Right hindlimb (tissue), 1 donor: ENCODE measurements at regions not wholly inside any gene's neighbourhood (a gene's known extent, or its start where the extent isn't known, plus 50 kb on each side); places are given as distances from the start of the nearest gene placed in this dataset.
"Not testable (repeated sequence)": the region's sequence is repeated elsewhere in the genome, so short reads cannot be mapped to it uniquely, and the experiment has no call there.

Experiments
- DNase-seq: peaks from one replicate; pipeline ENCODE4 v3.0.0-alpha.2; 2018

DNA sequence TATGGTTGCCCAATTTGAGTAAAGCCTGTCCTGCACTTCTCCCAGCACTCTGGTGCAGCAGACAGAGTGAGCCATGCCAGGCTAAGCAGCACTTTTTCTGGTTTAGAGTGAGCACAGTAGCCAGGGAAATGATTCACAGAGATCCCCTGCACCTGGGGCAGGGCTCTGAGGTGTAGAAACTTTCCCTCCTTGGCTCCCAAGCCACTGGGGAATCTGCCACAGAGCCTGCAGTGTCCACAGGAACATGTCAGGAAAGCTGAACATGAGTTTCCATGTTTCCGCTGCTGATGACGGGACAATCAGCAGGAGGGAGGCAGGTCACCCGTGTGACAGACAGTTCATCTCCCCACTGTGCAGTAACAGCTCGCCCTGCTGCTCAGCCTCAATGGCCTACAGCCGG lies 429.9 kb upstream of the B3GAT1 start:
- no peak for DNase-seq

DNA sequence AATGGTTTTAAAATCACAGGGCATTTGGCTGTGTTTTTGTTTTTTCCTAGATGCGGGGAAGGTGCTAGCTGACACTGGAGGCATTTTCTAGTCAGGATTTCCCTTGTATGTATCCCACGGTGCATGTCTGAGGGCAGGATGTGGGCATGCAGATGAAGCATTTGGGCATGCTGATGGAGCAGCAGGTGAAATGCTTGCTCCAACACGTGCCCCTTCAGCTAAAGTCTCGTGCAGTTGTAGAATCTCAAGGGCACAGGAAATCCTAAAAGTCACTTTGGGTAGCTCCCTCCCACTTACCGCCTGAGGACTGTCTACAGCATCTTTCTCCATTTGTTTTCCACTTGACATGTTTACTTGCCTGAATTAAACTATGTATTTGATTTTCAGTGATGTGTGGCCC lies 429.4 kb upstream of the B3GAT1 start:
- no peak for DNase-seq

DNA sequence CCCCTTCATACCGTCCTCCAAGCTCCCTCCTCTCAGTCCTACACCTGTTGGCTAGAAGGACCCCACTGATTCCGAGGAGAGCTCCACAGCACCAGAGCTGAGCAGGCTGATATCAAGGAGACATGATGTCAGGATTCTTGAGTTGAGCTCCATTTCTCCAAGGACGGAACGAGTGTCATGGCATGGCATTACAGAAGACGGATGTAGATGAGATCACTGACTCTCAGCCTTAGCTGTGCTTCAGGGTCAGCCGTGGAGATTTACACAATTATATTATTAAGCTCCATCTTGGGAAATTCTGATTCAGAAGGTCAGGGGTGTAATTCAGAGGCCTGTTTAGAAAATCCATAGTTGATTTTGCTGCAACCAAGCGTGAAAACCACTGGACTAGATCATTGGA lies 428.9 kb upstream of the B3GAT1 start:
- no peak for DNase-seq

DNA sequence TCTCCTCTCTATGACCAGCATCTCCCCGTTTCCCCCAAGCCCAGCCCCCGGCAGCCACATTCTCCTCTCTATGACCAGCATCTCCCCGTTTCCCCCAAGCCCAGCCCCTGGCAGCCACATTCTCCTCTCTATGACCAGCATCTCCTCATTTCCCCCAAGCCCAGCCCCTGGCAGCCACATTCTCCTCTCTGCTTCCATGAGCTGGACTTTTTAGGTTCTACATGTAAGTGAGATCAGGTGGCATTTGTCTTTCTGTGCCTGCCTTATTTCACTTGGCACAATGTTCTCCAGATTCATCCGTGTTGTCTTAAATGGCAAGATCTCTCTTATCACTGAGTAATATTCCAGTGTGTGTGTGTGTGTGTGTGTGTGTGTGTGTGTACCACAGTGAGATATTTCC lies 428.1 kb upstream of the B3GAT1 start:
- not testable (repeated sequence) for DNase-seq

DNA sequence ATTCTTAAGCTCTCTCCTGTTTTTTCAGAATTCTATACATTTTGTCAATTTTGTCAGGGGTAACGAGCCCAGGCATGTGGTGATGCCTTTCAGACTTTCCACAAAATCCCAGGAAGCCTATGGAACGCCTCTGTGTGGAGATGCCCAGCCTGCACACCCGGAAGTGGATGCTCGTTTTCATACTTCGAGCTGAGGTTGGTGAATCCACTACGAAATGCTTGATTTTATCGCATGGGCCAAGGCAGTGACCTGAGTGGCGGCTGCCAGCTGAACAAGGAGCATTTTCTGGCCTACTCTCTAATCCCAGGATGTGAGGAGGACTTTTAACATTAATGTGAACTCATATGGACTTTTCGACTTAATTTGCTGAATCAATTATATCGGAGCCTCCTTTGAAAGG lies 426.7 kb upstream of the B3GAT1 start:
- no peak for DNase-seq

DNA sequence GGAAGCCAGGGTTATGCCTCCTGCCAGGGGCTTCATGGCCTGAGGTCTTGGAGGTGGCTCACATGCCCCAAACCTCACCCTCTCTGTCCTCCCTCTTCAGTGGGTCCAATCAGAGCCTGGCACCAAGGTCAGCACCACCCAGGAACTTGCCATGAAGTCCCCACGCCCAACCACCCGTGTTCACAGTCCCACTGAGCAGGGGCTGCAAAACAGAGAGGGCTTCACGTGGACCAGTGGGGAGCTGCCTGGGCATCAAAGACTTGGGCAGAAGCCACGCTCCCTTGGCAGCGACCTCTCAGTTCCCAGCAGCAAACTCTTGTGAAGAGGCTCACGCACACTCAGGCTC lies 425.8 kb upstream of the B3GAT1 start:
- no peak for DNase-seq

DNA sequence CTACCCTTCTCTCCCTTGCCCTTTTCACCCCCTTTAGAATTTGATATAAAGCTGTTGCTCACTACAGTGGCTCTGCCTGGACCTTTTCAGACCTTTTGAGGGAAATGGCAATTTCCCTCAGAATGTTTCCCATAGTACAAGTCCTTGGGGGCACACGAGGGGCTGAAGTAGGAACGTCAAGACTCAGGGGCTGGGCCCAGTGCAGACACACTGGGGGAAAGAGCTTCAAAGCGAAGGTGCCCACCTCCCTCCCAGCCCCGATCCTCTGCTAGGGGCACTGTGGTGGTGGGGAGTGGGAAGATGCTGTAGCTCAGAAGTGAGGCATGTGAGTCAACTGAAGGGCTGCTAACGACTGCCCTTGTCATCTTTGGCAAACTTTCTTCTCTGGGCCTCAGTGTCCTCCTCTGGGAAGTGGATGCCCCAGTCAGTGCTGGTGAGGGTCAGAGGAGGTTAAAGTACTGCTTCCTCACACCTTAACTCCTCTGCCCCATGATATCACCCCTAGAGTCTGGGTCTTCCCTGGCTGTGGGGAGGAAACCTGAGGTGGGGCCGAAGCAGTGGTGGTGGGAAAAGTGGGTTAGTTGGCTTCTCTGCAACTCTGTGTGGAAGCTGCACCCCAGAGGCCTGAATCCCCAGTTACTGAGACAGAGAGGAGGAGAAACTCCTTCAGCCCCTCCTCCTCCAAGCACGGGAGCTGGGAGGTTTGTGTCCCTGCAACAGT lies 425.3 kb upstream of the B3GAT1 start:
- DNase-seq: no peak

DNA sequence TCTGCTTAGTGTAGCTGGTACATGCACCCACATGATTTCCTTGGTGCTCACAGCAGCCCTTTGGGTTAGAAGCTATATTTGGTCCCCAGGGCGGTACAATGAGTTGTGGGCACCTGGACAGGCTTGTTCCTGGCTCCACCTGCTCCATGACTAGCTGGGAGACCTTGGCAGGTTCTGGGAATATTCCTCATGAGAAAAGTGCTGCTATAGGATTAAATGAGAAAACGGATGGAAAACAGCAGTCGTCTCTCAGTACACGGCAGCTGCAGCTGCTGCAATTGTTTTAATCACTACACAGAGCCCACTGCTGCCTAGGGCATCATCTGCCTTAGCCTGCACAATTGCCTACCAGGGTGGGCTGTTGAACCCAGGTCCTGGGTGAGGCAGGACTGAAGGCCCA lies 424.5 kb upstream of the B3GAT1 start:
- DNase-seq: no peak

DNA sequence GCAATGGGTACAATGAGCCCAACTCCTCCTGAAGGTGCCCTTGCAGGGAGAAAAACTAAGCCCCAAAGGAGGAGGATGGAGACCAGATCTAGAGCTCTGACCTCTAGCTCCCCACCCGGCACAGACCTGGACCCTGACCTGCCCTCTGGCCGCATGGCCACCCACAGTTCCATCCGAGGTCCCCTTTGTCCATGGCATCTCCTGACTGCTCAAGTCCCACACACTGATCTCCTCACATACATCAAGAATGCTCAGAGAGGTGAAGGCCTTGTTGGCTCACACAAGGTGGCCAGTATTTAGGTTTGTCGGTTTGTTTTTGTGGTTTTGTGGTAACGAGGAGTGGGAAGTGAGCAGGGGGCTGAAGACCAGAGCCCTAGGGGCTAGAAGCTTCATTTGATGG lies 423.5 kb upstream of the B3GAT1 start:
- DNase-seq: no peak

DNA sequence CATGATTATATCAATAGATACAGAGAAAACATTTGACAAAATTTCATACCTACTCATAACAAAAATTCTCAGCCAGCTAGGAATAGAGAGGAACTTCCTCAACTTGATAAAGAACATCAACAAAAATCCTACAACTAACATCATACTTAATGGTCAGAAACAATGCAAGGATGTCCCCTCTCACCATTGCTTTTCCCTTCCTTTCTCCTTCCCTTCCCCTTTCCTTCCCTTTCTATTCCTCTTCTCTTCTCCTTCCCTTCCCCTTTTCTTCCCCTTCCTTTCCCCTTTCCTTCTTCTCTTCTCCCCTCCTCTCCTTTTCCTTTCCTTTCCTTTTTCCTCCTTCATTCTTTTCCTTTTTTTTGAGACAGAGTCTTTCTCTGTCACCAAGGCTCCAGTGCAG lies 418.3 kb upstream of the B3GAT1 start:
- DNase-seq: no peak

DNA sequence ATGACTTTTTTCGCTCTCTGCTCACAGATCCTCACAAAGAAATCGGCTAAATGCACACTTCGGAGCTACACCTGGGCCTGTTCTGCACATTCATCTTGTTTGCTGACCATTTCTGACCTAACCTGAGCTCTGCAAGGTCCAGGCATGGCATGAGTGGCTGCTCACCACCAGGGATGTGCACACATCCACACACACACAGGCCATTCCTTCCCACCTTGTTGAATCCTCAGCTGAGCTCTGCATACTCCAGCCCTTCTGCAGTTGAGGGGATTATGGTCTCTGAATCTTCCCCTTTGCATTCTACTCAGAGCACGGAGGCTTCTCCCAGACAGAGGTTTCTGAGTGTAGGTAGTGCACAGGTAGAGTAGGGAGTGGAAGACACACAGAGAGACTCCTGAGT lies 411.9 kb upstream of the B3GAT1 start:
- no peak for DNase-seq

DNA sequence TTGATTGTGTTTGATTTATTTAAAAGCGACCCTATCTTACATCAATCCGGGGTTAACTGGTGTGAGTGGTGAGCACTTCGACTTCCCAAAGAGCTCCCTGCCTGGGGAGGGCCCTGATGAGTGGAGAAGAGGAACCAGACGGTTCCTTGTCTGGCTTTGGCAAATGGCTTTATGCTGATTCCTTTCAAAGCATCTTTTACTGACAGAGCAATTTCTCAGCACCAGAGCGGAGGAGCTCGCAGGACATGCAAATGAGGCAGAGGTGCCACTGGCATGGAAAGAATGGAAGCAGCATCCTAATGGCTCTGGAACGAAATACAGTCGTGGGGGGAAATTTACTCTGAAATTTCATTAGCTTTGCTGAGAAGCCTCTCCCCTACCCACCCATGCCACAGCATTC lies 410.9 kb upstream of the B3GAT1 start:
- no peak for DNase-seq

DNA sequence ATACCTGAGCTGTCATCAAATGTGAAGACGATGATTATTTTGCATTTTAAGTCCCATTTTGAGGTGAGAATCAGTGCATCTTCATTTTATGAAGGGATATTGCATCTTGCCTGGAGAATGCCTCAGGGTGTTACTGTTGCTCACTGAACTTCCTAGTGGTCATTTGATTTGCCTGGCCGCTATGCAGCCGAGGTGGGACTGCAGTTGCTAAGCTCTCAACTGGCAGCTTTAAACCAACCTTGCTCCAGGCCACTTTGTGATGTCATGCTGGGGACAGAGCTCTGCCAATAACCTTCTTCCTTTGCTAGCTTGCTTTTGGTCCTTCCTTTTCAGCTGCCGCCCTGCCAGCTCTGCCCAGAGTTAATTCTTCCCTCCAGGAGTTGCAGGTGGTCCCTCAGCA lies 409.4 kb upstream of the B3GAT1 start:
- DNase-seq: no peak

DNA sequence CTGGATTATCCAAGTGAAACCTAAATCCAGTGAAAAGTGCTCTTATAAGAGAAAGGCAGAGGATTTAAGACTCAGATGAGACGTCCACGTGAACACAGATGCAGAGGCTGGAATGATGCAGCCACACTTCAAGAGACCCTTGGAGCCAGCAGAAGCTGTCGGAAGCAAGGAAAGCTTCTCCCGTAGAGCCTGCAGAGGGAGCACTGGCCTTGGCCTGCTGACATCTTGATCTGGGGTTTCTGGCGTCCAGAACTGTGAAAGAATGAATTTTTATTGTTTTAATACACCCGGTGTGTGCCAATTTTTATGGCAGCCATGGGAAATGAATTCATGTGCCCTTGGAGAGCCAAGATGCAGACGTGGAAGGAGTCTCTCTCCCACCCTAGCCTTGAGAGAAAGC lies 407.0 kb upstream of the B3GAT1 start:
- DNase-seq: no peak

DNA sequence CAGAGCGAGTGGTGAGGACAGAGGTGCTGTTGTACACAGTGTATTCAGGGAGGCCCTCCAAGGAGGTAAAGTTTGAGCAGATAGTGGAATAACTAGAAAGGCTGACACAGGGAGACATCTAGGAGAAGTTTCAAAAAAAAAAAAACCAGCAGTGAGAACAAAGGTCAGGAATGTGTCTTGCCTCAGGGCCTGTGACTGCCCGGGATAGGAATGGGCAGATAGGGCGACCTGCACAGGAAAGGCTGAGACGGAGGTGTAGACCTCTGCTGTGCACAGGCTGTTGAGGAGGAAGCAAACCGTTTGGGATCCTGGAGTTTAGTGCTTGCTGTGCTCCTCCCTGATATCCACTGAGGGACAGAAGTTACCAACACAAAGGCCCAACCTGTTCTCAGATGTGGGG lies 406.5 kb upstream of the B3GAT1 start:
- no peak for DNase-seq

DNA sequence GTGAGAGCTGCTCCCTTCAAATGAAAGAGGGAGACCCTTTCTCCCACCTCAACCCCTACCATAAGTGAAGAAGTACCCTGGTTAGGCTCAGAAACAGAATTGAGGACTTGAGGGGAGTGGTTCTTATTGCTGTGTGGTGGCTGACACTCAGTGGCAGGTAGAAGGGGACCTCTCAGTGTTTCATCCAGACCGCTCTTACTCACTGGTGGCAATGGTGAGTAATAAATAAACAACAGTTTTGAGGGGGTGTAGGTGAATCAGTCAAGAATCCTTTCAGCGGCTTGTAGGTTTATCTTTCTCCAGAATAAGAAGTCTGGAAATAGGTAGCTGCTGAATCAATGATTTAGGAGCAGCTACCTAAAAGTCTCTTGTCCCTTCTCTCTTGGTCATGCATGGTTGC lies 403.4 kb upstream of the B3GAT1 start:
- DNase-seq: no peak

DNA sequence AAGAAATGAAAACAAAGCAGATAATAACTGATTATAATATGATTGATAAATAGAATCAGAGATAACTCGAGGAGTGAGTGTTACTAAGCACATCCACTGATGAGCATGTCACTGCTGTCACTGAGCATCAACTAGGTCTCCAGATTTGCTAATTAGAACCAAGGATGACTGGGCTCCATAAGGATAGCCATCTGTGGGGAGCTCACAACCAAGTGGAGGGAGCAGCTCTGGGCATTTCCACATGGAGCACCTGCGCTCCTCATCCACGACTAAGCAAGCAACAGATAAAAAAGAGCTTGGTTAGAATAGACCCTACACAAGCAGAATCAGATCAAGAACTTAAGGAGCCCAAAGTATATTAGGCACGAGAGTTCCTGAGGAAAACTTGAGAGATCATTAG lies 396.0 kb upstream of the B3GAT1 start:
- no peak for DNase-seq

DNA sequence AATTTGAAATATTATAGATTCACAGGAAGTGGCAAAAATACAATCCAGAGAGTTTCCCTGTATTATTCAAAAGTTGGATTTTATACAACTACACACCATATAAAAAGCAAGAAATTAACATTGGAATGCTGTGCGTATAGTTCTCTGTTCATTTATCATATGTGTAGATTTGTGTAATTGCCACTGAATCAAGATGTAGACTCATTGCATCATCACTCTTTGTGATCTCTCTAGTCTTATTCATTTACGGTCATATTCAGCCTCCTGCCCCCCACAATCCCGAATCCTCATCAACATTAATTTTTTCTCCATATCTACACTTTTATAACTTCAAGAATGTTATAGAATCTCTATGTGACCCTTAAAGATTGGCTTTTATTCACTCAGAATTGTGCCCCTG lies 390.6 kb upstream of the B3GAT1 start:
- no peak for DNase-seq

DNA sequence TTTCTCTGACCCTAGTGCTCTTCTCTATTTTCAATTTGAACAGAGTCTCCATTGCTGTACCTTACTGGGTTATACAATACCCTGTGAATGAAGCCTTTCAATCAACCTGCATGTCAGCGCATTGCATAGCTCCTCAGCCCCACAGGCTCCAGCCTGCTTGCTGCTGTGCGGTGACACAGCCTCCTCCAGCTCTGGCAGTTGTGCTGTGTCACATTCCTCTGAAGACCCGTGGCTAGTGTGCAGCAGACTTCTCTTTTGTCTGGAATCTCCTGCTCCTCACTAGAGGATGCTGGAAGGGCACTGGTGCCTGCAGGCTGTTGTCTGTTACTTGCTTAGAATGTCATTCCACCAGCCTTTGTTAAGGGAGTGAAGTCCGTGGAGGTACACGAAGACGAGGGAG lies 390.1 kb upstream of the B3GAT1 start:
- no peak for DNase-seq

DNA sequence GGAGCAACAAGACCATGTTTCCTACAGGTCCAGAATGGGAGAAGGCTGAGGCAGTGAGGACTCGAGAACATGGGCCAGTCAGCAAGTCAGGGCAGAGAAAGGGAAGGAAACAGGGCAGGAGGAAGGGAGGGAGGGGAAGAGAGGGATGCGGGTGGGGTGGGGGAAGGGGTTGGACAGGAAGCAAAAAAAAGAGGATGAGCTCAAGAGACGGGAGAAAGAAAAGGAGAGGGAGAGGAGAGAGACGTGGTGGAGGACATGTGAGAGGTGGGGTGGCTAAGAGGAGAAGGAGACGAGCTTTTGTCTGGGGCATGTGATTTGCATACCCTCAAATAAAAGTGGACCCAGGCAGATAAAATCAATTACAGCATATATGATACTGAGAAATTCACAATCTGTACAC lies 389.5 kb upstream of the B3GAT1 start:
- no peak for DNase-seq

DNA sequence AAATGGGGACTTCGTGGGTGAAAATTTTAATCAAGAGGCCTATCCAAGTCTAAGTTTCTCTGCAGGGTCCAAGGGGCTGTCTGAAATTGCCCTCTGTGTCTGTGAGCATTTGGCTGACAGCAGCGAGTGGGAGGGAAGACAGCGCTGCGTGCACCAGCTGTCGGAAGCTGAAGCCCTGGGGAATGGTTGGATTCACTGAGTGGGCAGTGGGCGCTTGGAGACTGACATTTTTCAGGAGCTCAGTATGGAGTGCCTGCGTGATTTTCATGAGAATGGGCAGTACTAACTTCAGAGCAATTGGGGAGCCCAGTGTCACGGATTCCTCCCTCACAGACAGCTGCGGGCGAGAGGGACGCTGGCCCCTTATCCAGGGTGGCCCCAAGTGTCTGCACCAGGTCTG lies 388.8 kb upstream of the B3GAT1 start:
- no peak for DNase-seq

DNA sequence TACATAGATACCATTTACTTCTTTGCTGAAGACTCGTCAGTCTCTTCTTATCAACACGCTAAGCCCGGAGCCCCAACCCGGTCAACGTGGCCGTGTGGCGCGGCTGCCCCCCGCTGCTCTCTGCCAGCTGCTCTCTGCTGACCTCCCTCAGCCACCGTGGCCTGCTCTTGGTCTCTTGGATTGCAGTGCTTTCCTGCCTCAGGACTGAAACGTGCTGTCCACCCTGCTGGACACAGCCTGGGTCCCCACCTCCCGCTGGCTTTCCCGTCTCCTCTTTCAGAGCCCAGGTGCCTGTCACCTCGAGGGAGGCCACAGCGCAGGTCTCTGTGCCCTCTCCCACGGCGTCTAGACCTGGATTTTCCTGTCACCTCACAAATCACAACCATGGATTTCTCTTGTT lies 388.1 kb upstream of the B3GAT1 start:
- DNase-seq: no peak

DNA sequence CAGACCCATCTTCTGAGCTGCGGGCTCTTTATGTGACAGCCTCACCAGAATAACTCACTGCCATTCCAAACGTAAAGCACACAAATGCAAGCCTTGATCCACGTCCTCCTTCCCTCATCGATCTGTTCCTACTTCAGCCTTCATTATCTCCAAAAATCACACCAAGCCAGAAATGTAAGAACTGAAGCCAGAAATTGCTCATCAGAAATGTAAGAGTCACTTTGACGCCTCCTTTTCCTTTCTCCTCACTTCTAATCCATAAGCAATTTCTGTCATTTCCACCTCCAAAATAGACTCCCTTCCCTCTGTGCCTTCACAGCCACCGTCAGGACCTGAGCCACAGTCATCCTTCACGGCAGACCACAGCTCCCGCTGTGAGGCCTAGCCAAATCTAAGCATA lies 387.3 kb upstream of the B3GAT1 start:
- DNase-seq: no peak

DNA sequence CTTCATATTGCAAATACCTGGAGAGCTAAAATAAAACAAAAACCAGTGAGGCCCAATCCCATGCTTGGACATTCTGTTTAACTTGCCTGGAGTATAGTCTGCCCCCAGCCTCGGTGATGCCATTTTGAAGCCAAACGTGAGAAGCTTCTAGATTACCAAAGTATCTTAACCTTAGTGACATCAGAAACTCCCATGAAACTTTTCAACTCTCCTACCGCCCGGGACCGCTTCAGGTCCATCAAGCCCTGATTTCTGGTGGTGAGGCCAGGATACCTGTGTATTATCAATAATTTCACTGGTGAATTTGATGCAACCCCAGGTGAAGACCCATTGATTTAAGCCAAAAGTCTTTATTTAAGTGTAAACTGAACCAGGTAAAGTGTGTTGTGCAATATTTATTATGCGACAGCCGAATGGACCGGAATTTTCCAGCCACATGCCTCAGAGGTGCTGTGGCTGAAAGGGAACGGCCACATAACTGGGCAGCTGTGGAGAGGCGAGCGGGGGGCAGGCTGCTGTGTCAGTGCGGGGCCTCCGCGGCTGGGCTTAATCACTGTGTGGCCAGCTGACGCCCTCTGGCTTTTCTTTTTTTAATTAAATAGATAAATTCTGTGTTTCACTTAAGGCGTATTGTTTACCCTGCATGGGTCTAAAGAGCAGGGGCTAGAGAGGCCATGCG lies 385.5 kb upstream of the B3GAT1 start:
- DNase-seq: no peak

DNA sequence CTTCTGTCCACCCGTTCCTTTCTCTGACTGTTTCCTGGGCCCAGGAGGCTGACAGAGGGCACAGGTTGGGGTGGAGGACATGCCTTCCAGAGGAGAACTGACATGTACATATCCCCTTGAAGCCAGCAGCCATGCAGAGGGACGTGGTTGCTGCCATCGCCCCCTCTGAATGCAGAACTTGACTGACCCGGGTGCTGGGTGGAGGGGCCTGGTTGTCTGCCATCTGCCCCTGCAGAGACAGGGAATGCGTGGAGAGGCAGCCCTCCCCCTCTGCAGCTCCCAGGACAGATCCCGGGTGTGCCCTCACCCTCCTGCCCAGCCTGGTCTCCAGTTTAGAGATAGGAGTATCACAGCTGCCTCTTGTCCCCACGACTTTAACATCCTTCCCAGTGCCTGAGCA lies 383.0 kb upstream of the B3GAT1 start:
- DNase-seq: no peak
